Stimulated activated CD8-positive, alpha-beta memory T cell treated with anti-CD3 and anti-CD28 coated beads, Interleukin-7, amount 100 ng/mL, for 48 hours (primary cell): ENCODE measurements at regions not wholly inside any gene's neighbourhood (a gene's known extent, or its start where the extent isn't known, plus 50 kb on each side); places are given as distances from the start of the nearest gene placed in this dataset.
"Not testable (repeated sequence)": the region's sequence is repeated elsewhere in the genome, so short reads cannot be mapped to it uniquely, and the experiment has no call there.

ENCODE experiments used
- DNase-seq, 2 donors: peaks; one replicate each; pipeline ENCODE4 v3.0.0-alpha.2; 2020; ENCODE audit warnings: low read depth in 1 of 2; ENCODE audit errors: extremely low read depth in 1 of 2

DNA sequence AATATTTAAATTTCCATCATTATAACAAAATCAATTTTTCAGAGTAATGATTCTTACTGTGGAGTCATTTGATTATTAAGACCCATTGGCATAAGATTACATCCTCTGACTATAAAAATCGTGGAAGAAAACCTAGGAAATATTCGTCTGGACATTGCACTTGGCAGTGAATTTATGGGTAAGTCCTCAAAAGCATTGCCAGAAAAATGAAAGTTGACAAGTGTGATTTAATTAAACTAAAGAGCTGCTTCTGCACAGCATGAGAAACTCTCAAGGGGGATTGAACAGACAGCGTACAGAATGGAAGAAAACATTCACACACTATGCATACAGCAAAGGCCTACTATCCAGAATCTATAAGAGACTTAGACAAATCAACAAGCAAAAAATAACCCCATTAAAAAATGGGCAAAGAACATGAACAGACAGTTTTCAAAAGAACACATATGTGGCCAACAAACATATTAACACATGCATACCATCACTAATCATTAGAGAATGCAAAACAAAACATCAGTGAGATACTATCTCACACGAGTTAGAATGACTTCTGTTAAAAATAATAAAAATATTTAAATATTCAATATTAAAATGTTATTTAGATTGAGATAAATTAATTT is 111.4 kb downstream of the CCDC74A start:
- not testable (repeated sequence) for DNase-seq

DNA sequence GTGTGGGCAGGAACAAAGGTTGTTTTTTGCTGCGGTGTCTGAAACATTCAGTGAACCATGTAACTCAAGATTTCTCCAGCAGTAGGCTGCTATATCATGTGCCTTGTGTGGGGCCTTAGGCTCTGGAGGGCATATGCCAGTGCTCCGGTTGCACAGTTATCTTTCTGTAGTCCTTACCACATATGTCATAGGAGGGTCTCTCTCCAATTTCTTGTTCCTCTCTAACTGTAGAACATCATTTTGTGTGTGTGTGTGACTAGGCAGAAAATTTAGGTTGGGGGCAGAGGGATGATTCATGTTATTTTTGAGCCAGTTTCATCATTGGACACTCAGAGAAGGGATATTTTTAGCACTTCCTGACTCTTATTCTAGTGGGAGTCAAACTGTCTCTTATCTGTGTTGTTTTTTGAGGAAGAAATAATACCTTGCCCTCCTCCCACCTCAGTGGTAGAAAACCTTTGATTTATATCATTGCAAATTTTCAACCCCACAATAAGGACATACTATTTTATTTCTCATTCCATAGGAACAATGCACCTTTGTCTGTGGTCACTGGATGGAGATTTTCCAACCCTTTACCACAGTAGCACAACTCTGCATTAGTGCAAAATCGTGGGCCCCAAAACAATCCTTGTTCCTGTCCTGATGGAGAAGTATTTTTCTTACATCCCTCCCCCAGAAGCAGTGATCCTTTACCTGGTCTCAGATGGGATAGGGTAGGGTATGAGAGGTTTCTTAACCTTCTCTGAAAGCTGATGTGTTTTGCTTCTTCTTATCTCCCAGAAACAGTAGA is 113.9 kb downstream of the CCDC74A start:
- no peak for DNase-seq

DNA sequence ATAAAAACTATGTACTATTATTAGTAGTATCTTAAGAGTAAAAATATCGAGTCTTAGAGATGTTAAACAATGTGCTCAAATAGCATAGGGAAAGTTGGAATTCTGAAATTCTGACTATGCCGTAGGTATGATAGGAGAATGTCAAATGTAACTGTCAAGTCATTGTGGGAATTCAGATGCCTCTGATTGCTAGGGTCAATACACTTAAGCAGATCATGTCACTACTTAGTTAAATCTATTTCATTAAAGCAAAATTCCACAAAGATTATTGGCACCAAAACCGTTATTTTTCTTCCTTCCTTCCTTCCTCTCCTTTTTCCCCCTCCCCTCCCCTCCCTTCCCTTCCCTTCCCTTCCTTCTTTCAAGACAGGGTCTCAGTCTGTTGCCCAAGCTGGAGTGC is 115.5 kb downstream of the CCDC74A start:
- not testable (repeated sequence) for DNase-seq

DNA sequence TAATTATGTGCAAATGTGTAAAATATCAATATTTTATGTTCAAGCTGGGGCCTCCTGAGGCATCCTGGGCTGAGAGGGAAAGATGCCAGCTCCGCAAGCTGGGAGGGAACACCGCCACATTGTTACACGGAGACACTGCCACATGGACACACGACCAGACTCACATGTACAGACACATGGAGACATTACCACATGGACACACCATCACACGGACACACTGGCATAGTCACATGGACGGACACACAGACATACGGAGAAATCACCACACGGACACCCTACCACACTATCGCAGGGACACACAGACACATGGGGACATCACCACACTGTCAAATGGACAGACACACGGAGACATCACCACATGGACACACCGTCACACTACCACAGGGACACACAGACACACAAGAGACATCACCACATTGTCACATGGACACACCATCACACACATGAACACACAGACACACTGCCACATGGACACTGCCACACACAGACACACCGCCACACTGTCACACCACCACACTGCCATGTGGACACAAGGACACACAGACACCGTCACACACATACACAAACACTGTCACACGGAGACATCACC is 117.6 kb downstream of the CCDC74A start:
- no peak for DNase-seq

DNA sequence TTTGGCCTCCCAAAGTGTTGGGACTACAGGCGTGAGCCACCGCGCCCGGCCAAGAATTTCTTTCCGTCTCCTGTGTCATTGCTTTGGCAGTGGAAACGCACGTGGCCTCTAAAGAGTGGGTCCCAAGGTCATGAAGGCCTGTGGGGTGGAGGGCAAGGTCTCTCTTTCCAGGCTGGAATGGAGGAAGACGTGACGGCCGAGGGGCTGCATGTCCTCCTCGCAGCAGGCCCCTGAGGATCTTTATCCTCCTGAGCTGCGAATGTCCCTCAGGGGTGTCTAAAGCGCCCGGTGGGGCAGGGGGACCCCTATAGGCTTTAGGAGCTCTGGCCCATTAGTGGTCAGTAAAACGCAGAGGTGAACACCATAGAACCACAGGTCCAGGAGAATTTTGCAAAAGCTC is 118.5 kb downstream of the CCDC74A start:
- DNase-seq, result not testable (repeated sequence)

DNA sequence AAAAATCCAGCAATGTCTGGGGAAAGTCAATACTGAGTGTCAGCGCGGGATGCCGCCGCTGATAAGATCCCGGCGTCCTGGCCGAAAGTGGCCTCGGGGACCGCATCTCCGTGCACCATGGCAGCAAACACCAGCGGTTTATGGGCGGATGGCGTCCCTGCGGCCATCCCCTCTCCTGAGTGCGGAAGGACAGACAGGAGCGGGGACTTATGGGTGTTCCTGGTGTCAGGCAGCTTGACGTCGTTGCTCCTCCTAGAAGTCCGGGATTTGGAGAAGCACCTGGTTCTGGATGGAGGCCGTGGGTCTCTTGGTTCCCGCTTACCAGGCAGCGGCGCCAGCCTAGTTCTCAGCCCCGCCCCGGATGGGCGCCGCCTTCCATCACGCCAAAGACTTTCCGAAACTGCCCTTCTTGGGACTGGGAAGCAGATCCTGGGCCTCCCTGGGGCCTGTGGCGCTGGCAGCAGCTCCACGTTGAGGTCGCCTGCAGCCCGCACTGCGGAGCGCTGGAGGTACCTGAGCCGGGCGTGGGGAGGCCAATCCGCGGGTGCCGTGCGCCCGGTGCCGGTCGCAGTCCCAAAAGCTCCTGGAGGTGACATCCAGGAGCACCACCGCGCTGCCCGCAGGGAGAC is 119.1 kb downstream of the CCDC74A start:
- no peak for DNase-seq

DNA sequence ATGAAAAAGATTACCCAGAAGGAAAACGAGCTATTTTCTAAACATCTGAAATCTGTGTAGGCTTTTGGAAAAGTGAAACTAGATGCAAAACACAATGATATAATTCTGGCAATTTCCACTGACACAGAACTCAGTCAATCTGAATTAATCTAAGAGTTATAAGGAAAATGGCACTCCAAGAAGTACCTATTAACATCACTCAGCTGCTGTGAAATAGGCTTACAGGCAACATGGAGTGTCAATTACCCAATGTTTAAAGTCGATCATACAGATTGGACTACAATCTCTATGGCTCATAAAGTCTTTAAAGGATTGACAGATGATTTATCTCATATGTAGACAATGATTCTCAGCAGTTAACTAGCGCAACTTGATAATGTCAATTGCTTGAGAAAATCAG is 120.9 kb downstream of the CCDC74A start:
- DNase-seq, result not testable (repeated sequence)

DNA sequence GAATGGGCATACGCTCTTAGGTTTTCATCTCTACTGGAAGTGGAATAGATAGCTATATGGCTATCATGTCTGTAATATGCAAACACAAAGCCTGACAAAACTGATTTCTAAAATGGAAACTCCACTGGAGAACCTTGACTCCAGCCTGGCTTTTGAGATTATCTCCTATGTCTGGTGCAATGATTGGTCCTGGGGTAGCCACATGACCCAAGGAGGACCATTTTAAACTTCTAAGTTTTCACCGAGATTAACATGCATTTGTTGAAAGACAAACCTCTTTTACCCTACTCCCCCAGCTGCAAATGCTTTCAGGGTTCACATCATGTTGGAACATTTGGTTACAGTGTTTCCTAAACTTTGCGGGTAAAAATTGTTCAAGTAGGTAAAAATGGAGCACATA is 124.6 kb downstream of the CCDC74A start:
- DNase-seq, result not testable (repeated sequence)

DNA sequence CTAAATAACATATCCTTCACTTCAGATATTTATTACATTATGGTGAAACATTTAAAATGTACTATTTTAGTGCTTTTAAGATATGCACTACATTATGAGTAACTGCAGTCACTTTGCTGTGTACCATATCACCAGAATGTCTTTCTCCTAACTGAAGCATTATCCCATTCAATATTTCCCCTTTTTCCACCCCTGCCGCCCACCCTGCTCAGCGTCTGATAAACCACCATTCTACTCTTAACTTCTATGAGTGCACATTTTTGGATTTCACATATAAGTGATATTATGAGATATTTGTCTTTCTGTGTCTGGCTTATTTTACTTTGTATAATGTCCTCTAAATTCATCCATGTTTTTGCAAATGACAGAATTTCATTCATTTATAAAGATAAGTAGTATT is 126.4 kb downstream of the CCDC74A start:
- DNase-seq, result not testable (repeated sequence)

DNA sequence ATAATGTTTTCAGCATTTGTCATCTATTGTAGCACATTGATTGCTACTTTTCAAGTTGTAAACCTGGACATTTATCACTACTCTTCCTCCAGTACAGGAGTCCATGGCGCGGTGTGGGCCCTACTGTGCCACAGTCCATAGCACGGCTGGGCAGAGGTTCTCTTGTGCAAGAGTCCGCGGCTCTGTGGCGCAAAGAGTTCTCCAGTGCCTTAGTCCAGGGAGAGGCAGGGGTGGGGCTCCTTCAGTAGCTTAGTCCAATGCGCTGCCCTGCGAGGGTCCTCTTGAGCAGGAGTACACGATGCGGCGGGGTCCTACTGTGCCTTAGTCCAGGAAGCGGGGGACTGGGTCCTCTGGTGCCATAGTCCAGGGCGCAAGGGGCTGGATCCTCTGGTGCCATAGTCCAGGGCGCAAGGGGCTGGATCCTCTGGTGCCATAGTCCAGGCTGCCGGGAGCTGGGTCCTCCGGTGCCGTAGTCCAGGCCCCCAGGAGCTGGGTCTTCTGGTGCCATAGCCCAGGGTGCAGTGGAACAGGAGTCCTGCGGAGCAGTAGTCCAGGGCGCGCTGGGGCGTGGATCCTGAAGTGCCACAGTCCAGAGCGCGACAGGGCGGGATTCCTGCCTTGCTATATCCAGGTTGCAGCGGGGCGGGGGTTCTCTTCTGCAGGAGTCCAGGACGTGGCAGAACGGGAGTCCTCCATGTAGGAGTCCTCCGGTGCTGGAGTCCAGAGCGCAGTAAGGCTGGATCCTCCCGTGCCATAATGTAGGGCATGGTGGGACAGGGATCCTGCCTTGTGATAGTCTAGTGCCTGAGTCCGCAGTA is 129.3 kb downstream of the CCDC74A start:
- DNase-seq, result no peak

DNA sequence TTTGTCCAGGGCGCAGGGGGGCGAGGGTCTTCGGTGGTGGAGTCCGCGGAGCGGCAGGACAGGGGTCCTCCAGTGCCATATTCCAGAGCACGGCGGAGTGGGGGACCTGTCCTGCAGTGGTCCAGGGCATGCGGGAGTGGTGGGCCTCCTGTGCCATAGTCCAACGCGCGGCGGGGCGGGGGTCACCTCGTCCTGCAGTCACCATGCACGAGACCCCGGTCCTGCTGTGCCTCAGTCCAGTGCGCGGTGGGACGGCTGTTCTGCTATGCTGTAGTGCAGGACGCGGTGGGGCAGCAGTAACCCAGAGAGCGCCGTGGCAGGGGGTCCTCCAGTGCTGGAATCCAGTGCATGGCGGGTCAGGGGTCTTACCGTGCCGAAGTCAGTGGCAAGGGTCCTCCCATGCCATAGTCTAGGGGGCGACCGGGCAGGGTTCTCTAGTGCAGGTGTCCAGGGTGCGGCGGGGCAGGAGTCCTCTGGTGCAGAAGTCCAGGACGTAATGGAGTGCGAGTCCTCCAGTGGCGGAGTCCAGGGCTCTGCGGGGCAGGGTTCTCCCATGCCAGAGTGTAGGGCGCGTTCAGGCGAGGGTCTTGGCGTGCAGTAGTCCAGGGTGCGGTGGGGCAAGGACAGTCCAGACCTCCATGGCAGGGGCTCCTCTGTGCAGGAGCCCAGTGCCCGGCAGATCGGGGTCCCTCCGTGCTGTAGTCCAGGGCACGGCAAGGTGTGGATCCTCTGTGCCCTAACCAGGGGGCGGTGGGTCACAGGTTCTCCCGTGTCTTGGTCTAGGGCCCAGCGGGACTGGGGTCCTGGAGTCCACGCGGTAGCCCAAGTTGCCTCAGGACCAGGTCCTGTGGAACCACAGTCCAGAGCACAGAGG is 130.4 kb downstream of the CCDC74A start:
- no peak for DNase-seq

DNA sequence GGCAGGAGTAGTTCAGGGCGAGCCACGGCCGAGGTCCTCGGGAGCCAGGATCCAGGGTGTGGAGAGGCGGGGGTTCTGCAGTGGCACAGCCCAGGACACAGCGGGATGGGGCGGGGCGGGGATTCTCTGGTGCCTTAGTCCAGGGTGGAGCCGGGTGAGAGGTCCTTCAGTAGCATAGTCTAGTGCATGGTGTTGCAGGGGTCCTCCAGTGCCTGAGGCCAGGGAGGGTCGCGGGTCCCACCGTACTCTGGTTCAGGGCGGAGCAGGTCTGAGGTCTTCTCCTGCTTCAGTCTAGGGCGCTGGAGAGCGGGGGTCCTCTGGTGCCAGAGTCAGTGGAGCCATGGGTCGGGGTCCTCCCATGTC is 131.1 kb downstream of the CCDC74A start:
- DNase-seq, result no peak

DNA sequence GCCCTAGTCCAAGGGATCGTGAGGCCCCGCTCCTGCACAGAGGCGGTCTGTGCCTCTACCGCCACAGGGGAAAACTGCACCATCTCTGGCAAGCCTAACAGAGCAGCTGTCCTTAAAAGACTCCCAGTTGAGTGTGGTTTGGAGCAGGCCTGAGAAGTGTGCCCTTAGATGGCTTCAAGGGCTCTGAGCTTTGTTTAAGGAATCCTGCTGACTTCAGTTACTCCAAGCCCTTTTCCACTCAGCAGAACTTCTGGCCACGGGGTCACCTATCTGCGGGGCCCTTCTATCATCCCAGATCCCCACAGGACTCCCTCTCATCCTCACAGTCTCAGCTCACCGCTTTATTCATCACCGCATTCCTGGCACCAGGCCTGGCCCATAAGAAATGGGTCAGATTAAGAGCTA is 131.5 kb downstream of the CCDC74A start:
- no peak for DNase-seq

DNA sequence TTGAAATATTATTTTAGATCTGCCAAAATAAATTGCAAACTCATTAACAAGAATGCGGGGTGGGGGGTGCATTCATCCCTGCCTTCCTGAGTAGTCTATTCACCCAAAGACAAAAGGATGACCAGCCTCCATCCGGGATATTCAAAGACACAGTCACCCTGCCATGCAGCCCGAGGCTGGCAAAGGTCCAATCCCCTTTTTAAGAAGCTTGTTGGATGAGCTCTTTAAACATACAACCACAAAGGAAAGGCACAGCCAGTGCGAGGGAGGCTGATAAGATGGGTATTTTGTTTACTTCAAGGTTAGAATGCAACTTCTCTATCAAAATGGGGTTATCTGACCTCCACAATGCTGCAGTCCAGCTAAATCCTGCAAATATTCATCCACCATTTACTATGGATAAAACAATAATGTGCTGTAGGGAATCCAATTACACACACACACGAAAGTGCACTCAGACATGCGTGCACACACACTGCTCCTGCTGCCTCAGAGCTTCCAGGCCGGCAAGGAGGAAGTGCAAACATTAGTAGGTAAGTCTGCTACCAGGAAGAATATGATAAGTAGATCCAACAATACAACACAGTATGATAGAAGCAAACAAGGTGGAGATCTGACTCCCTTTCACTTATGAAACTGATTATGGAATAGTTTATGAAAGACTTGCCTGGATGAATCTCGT is 133.6 kb downstream of the CCDC74A start:
- not testable (repeated sequence) for DNase-seq

DNA sequence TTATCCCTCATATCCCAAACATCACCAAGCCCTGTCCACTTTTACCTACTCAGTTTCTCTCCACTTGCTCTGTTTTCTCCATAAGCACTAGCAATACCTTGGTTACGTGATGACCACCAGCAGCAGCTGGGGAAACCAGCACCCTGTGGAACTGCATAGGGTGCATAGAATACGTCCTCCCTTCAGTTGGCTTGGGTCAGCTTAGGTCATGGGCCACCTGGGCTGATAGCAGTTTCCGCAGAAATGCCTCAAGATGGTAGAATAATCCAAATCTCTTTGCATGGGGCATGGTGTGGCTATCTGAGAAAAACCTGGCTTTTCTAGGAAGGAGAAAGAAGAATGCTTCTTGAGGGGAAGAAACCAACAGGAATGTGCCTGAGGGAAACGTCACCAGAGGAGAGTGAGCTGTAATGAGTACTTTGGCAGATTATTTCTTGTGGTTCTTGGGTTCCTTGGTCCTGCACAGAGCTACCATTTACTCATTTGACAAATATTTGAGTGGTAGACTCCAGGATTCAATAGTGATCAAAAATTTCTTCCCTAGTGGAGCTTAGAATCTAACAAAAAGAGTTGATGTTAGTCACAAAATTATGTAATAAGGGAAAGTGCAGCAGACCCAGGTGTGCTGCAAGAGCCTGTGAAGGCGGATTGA is 134.3 kb downstream of the CCDC74A start:
- not testable (repeated sequence) for DNase-seq

DNA sequence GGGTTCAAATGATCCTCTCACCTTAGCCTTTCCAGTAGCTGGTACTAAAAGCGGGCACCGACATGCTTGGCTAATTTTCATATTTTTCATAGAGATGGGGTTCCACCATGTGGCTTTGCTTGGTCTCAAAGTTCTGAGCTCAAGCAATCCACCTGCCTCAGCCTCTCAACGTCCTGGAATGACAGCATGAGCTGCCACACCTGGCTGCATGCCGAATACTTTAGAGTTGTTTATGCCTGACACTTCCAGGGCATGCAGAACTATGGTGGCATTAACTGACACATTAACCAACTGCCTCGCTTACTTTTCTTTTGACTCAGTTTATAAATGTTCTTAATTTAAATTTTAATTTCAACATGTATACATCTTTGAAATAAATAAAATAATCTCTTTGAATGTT is 135.8 kb downstream of the CCDC74A start:
- DNase-seq, result not testable (repeated sequence)

DNA sequence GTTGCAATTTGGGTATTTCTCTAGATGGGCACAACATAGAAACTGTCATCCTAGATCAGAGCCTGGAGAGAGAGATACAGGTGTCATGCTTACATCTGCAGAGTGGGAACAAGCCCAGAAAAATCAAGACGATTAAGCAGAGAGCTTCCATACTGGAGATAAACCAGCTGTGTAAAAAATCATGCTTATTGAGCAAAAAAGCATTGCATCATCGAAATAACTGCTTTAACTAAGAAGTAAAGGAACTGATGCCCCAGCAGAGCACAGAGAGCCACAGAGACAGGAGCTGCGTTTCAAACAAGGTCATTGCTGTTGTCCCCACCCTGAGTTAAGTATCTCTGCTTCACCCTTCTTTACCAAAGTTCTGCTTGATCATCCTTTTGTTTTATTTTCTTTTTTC is 138.0 kb downstream of the CCDC74A start:
- not testable (repeated sequence) for DNase-seq

DNA sequence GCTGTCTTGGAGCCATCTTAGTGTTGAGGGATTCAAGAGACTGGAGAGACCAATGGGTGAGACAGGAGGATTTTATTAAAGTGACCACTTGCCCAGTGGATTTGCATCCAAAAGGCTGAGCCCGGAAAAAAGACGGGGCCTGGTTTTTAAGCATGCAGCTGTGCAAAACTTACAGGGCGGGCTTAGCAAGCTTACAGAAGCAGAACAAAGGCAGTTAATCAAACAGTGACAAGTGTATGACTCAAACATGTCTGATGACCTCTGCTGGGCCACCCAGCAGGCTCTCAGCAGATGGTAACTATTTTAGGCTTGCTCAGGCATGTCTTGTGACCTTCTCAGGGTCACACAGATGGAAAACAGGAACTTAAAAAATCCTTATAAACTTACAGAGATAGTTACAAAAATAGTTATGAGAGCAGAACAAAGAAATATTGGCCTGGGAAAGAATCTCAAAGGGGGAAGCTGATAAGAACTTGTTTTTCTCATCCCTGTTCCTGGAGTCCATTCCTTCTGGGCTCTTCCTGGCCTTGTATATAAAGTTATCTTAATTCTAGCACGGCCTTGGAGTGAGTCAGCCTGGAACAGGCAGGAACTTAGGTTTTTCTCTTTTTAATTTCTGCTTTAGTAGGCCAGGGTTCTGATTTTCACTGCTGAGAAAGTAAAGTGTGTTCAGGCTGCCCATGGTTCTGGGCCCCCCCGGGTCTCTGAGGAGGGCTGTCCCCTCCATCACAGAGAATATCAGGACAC is 141.3 kb downstream of the CCDC74A start:
- not testable (repeated sequence) for DNase-seq
